ENCODE measurements at regions not wholly inside any gene's neighbourhood (a gene's known extent, or its start where the extent isn't known, plus 50 kb on each side); places are given as distances from the start of the nearest gene placed in this dataset.

- TF ChIP-seq CTCF (IDR thresholded peaks at IDR 0.05), result no peak
- no peak for TF ChIP-seq EZH2phosphoT487 (IDR thresholded peaks at IDR 0.05)
These were observed 497.2 kb downstream of the FLRT2 start for GRCh38 chr14:86027144-86027543.

Data from neural progenitor cell (in vitro differentiated cells).